HEK293T (cell line): ENCODE measurements at regions not wholly inside any gene's neighbourhood (a gene's known extent, or its start where the extent isn't known, plus 50 kb on each side); places are given as distances from the start of the nearest gene placed in this dataset.

ENCODE experiments used
- ARNT ChIP-seq: fragments of 450-650 bp; IDR thresholded peaks from 2 replicates; pipeline ENCODE4 v1.6.1; 2017; ENCODE audit warnings: mild to moderate bottlenecking
- BHLHE40 ChIP-seq: fragments of 450-650 bp; IDR thresholded peaks from 2 replicates; pipeline ENCODE4 v1.6.1; 2016; ENCODE audit warnings: mild to moderate bottlenecking, moderate library complexity, borderline replicate concordance
- CTBP1 ChIP-seq: fragments of 450-650 bp; IDR thresholded peaks from 2 replicates; pipeline ENCODE4 v1.6.1; 2016; ENCODE audit warnings: borderline replicate concordance
- FOXK2 ChIP-seq: fragments of 450-650 bp; IDR thresholded peaks from 2 replicates; pipeline ENCODE4 v1.6.1; 2016; ENCODE audit warnings: mild to moderate bottlenecking
- FOXM1 ChIP-seq: fragments of 450-650 bp; IDR thresholded peaks from 2 replicates; pipeline ENCODE4 v1.6.1; 2017; ENCODE audit warnings: mild to moderate bottlenecking, borderline replicate concordance
- HDGF ChIP-seq: fragments of 450-650 bp; IDR thresholded peaks from 2 replicates; pipeline ENCODE4 v1.6.1; 2017; ENCODE audit warnings: antibody characterized with exemption, borderline replicate concordance
- L3MBTL2 ChIP-seq: fragments of 450-650 bp; conservative IDR thresholded peaks from 2 replicates; pipeline ENCODE4 v1.6.1; 2016; ENCODE audit warnings: mild to moderate bottlenecking
- NFRKB ChIP-seq: fragments of 450-650 bp; IDR thresholded peaks from 2 replicates; pipeline ENCODE4 v1.6.1; 2016; ENCODE audit warnings: mild to moderate bottlenecking, moderate library complexity
- SP1 ChIP-seq: fragments of 450-650 bp; IDR thresholded peaks from 2 replicates; pipeline ENCODE4 v1.6.1; 2017
- TARDBP ChIP-seq: fragments of 450-650 bp; IDR thresholded peaks from 2 replicates; pipeline ENCODE4 v1.6.1; 2016
- ZNF384 ChIP-seq: fragments of 450-650 bp; IDR thresholded peaks from 2 replicates; pipeline ENCODE4 v1.6.1; 2016

- TF ChIP-seq HDGF (no peak), SP1 (no peak), ARNT (no peak), FOXK2 (no peak), BHLHE40 (no peak), ZNF384 (no peak), NFRKB (no peak), L3MBTL2 (no peak), FOXM1 (no peak), TARDBP (no peak), CTBP1 (no peak)
These were observed 358.9 kb upstream of the NBEA start for GRCh38 chr13:34583181-34583580.
